H9 (cell line): ENCODE measurements at regions not wholly inside any gene's neighbourhood (a gene's known extent, or its start where the extent isn't known, plus 50 kb on each side); places are given as distances from the start of the nearest gene placed in this dataset.

Experiments used
- DNase-seq: peaks from one replicate; pipeline ENCODE4 v3.0.0-alpha.2; 2017
- H2AFZ ChIP-seq: one replicate; pipeline ENCODE4 v1.6.1; 2013; ENCODE audit warnings: mild to moderate bottlenecking, low read length, control low read depth, moderate library complexity
- H2AK5ac ChIP-seq: 2 replicates; pipeline ENCODE4 v1.6.1; 2013; ENCODE audit warnings: low read length, control low read depth, mixed read lengths; ENCODE audit not compliant: insufficient read length
- H2BK120ac ChIP-seq: one replicate; pipeline ENCODE4 v1.6.1; 2013; ENCODE audit warnings: low read depth, mild to moderate bottlenecking, low read length, control low read depth, inconsistent platforms; ENCODE audit not compliant: poor library complexity, severe bottlenecking
- H2BK12ac ChIP-seq: 2 replicates; pipeline ENCODE4 v1.6.1; 2013; ENCODE audit warnings: low read length, control low read depth, mixed read lengths, low read depth; ENCODE audit not compliant: insufficient read length
- H2BK15ac ChIP-seq: 2 replicates; pipeline ENCODE4 v1.6.1; 2013; ENCODE audit warnings: low read depth, low read length, control low read depth
- H2BK20ac ChIP-seq: one replicate; pipeline ENCODE4 v1.6.1; 2013; ENCODE audit warnings: low read depth, mild to moderate bottlenecking, low read length, control low read depth, inconsistent platforms; ENCODE audit not compliant: poor library complexity, severe bottlenecking
- H2BK5ac ChIP-seq: 2 replicates; pipeline ENCODE4 v1.6.1; 2013; ENCODE audit warnings: low read length, control low read depth, mixed read lengths; ENCODE audit not compliant: insufficient read length
- H3K14ac ChIP-seq: 2 replicates; pipeline ENCODE4 v1.6.1; 2013; ENCODE audit warnings: low read length, control low read depth; ENCODE audit not compliant: insufficient read depth
- H3K18ac ChIP-seq: 2 replicates; pipeline ENCODE4 v1.6.1; 2013; ENCODE audit warnings: low read depth, mild to moderate bottlenecking, mixed read lengths, low read length, control low read depth; ENCODE audit not compliant: insufficient read length
- H3K23ac ChIP-seq: 2 replicates; pipeline ENCODE4 v1.6.1; 2013; ENCODE audit warnings: low read length, control low read depth, mixed read lengths, low read depth; ENCODE audit not compliant: insufficient read length
- H3K23me2 ChIP-seq: 2 replicates; pipeline ENCODE4 v1.6.1; 2013; ENCODE audit warnings: low read depth, mild to moderate bottlenecking, mixed read lengths, low read length, control low read depth; ENCODE audit not compliant: insufficient read length, poor library complexity, severe bottlenecking
- H3K27ac ChIP-seq: 2 replicates; pipeline ENCODE4 v1.5.1; 2013; ENCODE audit warnings: low read length, control low read depth, mixed read lengths, low read depth; ENCODE audit not compliant: insufficient read length
- H3K27me3 ChIP-seq: 2 replicates; pipeline ENCODE4 v1.6.1; 2013; ENCODE audit warnings: low read length, control low read depth, inconsistent platforms; ENCODE audit not compliant: insufficient read depth
- H3K4ac ChIP-seq: 2 replicates; pipeline ENCODE4 v1.6.1; 2013; ENCODE audit warnings: low read depth, mild to moderate bottlenecking, control low read depth, inconsistent platforms, low read length, moderate library complexity
- H3K4me1 ChIP-seq: 2 replicates; pipeline ENCODE4 v1.6.1; 2013; ENCODE audit warnings: low read length, control low read depth, inconsistent platforms; ENCODE audit not compliant: insufficient read depth
- H3K4me2 ChIP-seq: 2 replicates; pipeline ENCODE4 v1.6.1; 2013; ENCODE audit warnings: low read length, control low read depth, mixed read lengths; ENCODE audit not compliant: insufficient read length, insufficient read depth
- H3K56ac ChIP-seq: 2 replicates; pipeline ENCODE4 v1.6.1; 2013; ENCODE audit warnings: low read depth, mild to moderate bottlenecking, mixed read lengths, low read length, control low read depth; ENCODE audit not compliant: insufficient read length
- H3K79me1 ChIP-seq: 2 replicates; pipeline ENCODE4 v1.6.1; 2013; ENCODE audit warnings: low read depth, mild to moderate bottlenecking, moderate library complexity, low read length, control low read depth, inconsistent platforms; ENCODE audit not compliant: insufficient read depth, poor library complexity, severe bottlenecking
- H3K79me2 ChIP-seq: 2 replicates; pipeline ENCODE4 v1.6.1; 2013; ENCODE audit warnings: low read length, control low read depth, inconsistent platforms; ENCODE audit not compliant: insufficient read depth
- H3K9ac ChIP-seq: 2 replicates; pipeline ENCODE4 v1.6.1; 2013; ENCODE audit warnings: low read length, control low read depth, mixed read lengths; ENCODE audit not compliant: insufficient read length; ENCODE audit errors: extremely low read depth
- H3K9me3 ChIP-seq: one replicate; pipeline ENCODE4 v1.6.1; 2013; ENCODE audit warnings: low read depth, low read length, inconsistent platforms; ENCODE audit not compliant: control insufficient read depth
- H3T11ph ChIP-seq: one replicate; pipeline ENCODE4 v1.6.1; 2013; ENCODE audit warnings: mild to moderate bottlenecking, low read length, control low read depth, inconsistent platforms
- H4K20me1 ChIP-seq: one replicate; pipeline ENCODE4 v1.6.1; 2013; ENCODE audit not compliant: control insufficient read depth, insufficient read length, insufficient read depth
- H4K5ac ChIP-seq: 2 replicates; pipeline ENCODE4 v1.6.1; 2013; ENCODE audit warnings: low read depth, mild to moderate bottlenecking, mixed read lengths, low read length, control low read depth; ENCODE audit not compliant: insufficient read length
- H4K8ac ChIP-seq: replicated peaks from 2 replicates; pipeline ENCODE4 v1.6.1; 2013; ENCODE audit warnings: low read length, control low read depth, mixed read lengths, low read depth; ENCODE audit not compliant: insufficient read length
- H4K91ac ChIP-seq: 2 replicates; pipeline ENCODE4 v1.6.1; 2013; ENCODE audit warnings: low read depth, mild to moderate bottlenecking, moderate library complexity, mixed read lengths, low read length, control low read depth; ENCODE audit not compliant: insufficient read length
- H3K27ac Mint-ChIP-seq, 3 experiments: 2 replicates in 2 of 3; 3 replicates in 1 of 3; pipeline ENCODE4 v1.8.0; 2020 to 2021; ENCODE audit warnings: mixed read lengths in 3 of 3, mild to moderate bottlenecking in 1 of 3, moderate library complexity in 1 of 3
- H3K27me3 Mint-ChIP-seq: 2 replicates; pipeline ENCODE4 v1.8.0; 2021; ENCODE audit warnings: low read depth, mild to moderate bottlenecking, moderate library complexity, mixed read lengths
- H3K36me3 Mint-ChIP-seq, 3 experiments: 2 replicates in 2 of 3; 3 replicates in 1 of 3; pipeline ENCODE4 v1.8.0; 2020 to 2021; ENCODE audit warnings: low read depth in 3 of 3, mixed read lengths in 3 of 3; ENCODE audit not compliant: insufficient read depth in 1 of 3
- H3K4me1 Mint-ChIP-seq, 2 experiments: 2 replicates each; pipeline ENCODE4 v1.8.0; 2020; ENCODE audit warnings: mixed read lengths in 2 of 2
- H3K4me3 Mint-ChIP-seq, 2 experiments: 2 replicates in 1 of 2; 3 replicates in 1 of 2; pipeline ENCODE4 v1.8.0; 2020 to 2021; ENCODE audit warnings: mild to moderate bottlenecking in 2 of 2, mixed read lengths in 2 of 2, moderate library complexity in 1 of 2
- H3K9me3 Mint-ChIP-seq, 2 experiments: 2 replicates in 1 of 2; 3 replicates in 1 of 2; pipeline ENCODE4 v1.8.0; 2020; ENCODE audit warnings: mild to moderate bottlenecking in 2 of 2, mixed read lengths in 2 of 2, moderate library complexity in 1 of 2
- CTCF ChIP-seq: fragments of 200-600 bp; sonication (generic); conservative IDR thresholded peaks from 3 replicates; pipeline ENCODE4 v1.8.0; 2021; ENCODE audit warnings: antibody characterized with exemption, mild to moderate bottlenecking
- WGBS: extraction: QIAGEN DNeasy Blood & Tissue Kit; methylation state at CpG from one replicate; pipeline ENCODE4 v1.1.7; 2013; ENCODE audit warnings: missing lambda C conversion rate, low lambda C conversion rate, mixed read lengths; ENCODE audit not compliant: insufficient read length; ENCODE audit errors: extremely low coverage; 5-methylcytosine and 5-hydroxymethylcytosine counted together

- no peak overlapping the region for H4K5ac ChIP-seq
- no peaks in the 10 kb centered on the region for H3K4me1 ChIP-seq
- H2BK5ac ChIP-seq, result no peak overlapping the region
- no peak overlapping the region for H2BK15ac ChIP-seq
- no peak overlapping the region for H4K91ac ChIP-seq
- H3K79me1 ChIP-seq, result no peaks in the 10 kb centered on the region
- H3K4ac ChIP-seq, result no peak overlapping the region
- H3K4me2 ChIP-seq, result no peak overlapping the region
- no peak overlapping the region for H3K27ac ChIP-seq
- no peak overlapping the region for H3K23ac ChIP-seq
- H3K18ac ChIP-seq, result no peak overlapping the region
- Mint-ChIP-seq H3K27ac (no peak overlapping the region), H3K4me3 (no peak overlapping the region), H3K9me3 (no peaks in the 10 kb centered on the region), H3K36me3 (no peaks in the 10 kb centered on the region), H3K4me1 (peaks cover 0 to 8% of the 10 kb centered on the region in 2 experiments; a peak in 2 of 4 replicates), H3K27me3 (no peaks in the 10 kb centered on the region)
- H2AK5ac ChIP-seq, result no peak overlapping the region
- H2BK12ac ChIP-seq, result no peak overlapping the region
- H3K56ac ChIP-seq, result no peak overlapping the region
- no peak overlapping the region for H2BK20ac ChIP-seq
- no peaks in the 10 kb centered on the region for H3K79me2 ChIP-seq
- no peak overlapping the region for H3K9ac ChIP-seq
- no peak overlapping the region for H2BK120ac ChIP-seq
- no peak overlapping the region for H2AFZ ChIP-seq
- H3K27me3 ChIP-seq, result no peaks in the 10 kb centered on the region
- H4K20me1 ChIP-seq, result no peaks in the 10 kb centered on the region
- no peak overlapping the region for H3T11ph ChIP-seq
- H3K9me3 ChIP-seq, result no peaks in the 10 kb centered on the region
- no peak for TF ChIP-seq CTCF
- WGBS, result no CpG with 5 or more reads among the region's 1 CpG
- no peak overlapping the region for H4K8ac ChIP-seq
- no peak for DNase-seq
- no peak overlapping the region for H3K14ac ChIP-seq
- H3K23me2 ChIP-seq, result no peaks in the 10 kb centered on the region
These were observed 261.2 kb upstream of the SEMA3A start for GRCh38 chr7:84455788-84456187.
